HG03135 (cell line): ENCODE measurements at regions not wholly inside any gene's neighbourhood (a gene's known extent, or its start where the extent isn't known, plus 50 kb on each side); places are given as distances from the start of the nearest gene placed in this dataset.
"Not testable (repeated sequence)": the region's sequence is repeated elsewhere in the genome, so short reads cannot be mapped to it uniquely, and the experiment has no call there.

ENCODE experiments used
- ATAC-seq: cut with Tn5 transposase; IDR thresholded peaks from one replicate; pipeline ENCODE4 v1.9.1; 2021; ENCODE audit warnings: mild to moderate bottlenecking, moderate library complexity; ENCODE audit not compliant: unreplicated experiment

- not testable (repeated sequence) for ATAC-seq
Observed at GRCh38 chr14:105620865-105621471, 94.6 kb downstream of the TMEM121 start.

DNA sequence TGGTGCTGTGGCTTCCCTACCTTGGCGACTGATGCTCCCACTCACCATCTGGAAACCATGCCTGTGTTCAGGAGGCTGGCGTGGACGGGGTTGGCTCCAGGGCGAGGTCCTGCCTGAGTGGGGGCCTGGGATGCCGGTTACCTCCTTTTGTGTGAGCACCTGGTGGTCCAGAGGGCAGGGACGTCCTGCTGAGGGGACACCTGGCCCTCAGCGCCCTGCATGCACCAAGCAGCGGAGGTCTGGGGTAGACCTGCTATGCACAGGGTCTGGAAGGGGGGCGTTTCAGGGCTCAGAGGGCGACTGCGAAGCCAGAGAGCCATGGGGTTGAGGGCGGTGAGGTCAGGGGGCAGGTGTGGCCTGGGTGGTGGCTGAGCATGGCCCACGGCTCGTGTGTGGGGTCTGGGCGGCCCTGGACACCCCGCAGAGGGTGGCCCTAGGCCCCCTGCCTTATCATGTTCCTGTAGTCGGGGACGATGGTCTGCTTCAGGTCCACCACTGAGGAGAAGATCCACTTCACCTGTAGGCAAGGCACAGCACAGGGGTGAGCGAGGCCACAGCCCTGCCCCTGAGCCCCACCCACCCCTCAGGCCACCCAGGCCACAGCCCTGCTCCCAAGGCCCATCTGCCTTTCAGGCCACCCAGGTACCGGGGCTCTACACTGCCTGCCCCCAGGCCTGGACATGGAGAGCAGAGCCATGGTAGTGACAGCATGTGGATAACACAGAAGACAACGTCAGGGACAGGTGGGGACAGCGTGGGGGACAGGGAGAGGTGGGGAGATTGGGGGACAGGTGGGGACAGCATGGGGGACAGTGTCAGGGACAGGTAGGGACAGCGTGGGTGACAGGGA lies 95.3 kb downstream of the TMEM121 start:
- not testable (repeated sequence) for ATAC-seq

- no peak for ATAC-seq
Observed at GRCh38 chr14:105622329-105622955, 96.1 kb downstream of the TMEM121 start.

DNA sequence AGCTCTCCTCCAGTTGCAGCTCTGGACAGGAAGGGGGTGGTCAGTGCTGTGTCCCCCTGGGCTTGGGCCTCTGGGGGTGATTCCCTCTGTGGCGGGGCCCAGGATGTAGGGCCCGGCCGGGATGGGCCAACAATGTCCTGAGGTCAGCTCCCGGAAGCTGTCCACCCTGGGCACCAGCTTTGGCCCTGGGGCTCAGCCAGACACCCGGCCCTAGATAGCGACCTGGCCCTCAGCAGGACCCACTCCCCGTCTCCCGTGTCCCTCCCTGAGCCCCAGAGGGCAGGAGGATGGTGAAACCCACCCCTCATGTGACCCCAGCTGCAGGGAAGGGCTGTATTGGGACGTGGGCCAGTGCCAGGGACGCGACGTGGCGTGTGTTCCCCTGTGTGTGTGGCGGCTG lies 96.8 kb downstream of the TMEM121 start:
- ATAC-seq: not testable (repeated sequence)

GRCh38 chr14:105624346-105624745 lies 98.0 kb downstream of the TMEM121 start:
- not testable (repeated sequence) for ATAC-seq

- not testable (repeated sequence) for ATAC-seq
Observed at GRCh38 chr14:105624749-105625434, 98.5 kb downstream of the TMEM121 start.

GRCh38 chr14:105625448-105625847 lies 99.1 kb downstream of the TMEM121 start:
- not testable (repeated sequence) for ATAC-seq

DNA sequence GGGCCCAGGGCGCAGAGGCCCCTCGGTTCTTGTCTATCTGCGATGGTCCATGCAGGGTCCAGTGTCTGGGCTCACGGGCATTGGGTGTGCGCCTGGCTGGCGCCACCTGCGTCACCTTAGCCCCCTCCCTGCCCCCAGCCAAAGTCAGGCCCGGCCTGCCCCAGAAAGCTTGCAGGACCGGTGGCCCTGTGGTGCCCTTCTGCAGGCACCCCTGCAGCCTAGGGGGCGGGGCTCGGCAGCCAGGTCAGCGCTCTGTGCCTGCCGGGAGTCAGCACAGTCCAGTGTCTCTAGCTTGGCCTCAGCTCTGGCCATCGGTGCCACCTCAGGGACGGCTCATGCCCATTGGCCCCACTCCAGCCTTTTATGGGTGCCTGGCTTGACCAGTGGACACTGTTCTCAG lies 99.7 kb downstream of the TMEM121 start:
- ATAC-seq: not testable (repeated sequence)

DNA sequence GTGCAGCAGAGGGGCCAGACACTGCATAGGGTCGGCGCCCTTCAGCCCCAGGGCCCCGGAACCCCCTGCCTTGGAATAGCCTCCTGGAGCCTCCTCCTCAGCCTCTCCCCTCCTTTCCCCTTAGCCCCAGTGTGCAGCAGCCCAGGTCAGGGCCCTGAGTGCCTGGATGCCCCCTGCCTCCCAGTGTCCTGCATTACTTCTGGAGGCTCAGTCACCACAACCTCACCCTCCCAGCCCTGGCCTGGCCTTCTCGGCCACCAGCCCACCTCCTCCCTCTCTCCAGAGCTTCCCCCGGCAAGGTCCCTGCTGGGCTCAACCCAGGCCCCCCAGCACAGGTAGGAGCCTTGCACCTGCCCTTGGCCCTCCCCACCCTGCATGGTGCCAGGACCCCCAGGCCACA lies 100.3 kb downstream of the TMEM121 start:
- not testable (repeated sequence) for ATAC-seq

DNA sequence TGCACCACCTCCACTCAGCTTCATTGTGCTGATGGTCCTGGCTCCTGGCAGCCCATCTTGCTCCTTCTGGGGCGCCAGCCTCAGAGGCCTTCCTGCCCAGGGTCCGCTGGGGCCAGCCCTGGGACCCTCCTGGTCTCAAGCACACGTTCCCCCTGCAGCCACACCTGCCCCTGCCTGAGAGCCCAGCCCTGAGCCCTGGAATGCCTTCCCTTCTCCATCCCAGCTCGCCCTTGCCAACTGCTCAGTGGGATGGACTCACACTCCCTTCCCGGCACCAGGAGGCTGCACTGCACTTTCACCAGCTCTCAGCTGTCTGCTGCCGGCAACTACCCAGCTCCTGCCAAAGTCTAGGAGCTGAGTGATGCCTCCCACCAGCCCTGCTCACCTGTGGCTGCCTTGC lies 100.9 kb downstream of the TMEM121 start:
- not testable (repeated sequence) for ATAC-seq

- ATAC-seq: no peak
Observed at GRCh38 chr14:105627701-105628100, 101.3 kb downstream of the TMEM121 start.

GRCh38 chr14:105628126-105628525 lies 101.7 kb downstream of the TMEM121 start:
- ATAC-seq: not testable (repeated sequence)

- ATAC-seq: not testable (repeated sequence)
Observed at GRCh38 chr14:105628531-105629067, 102.2 kb downstream of the TMEM121 start.

GRCh38 chr14:105629091-105629885 lies 102.9 kb downstream of the TMEM121 start:
- ATAC-seq: not testable (repeated sequence)

GRCh38 chr14:105629886-105630215 lies 103.5 kb downstream of the TMEM121 start:
- no peak for ATAC-seq

DNA sequence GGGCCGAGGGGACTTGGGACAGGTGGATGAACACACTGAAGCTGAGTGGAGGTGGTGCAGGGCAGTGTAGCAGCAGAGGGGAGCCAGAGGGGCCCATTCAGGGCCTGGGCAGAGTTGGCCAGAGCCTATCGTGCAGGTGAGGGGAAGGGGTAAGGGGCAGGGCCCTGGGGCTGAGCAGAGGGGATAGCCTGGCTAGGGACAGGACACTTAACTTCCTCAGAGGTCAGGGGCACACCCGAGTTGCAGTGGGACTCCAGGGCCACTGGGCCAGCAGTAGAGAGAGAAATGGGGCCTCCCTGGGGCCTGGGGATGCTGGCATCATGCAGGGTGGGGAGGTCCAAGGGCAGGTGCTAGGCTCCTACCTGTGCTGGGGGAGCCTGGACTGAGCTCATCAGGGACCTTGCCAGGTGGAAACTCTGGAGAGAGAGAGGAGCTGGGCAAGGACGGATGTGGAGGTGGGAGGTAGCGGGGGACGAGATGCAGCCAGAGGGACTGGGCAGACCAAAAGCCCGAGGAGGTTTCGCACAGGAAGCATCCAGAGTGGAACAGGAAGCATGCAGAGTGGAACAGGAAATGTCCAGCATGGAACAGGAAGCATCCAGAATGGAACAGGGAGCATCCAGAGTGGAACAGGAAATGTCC lies 104.0 kb downstream of the TMEM121 start:
- ATAC-seq: not testable (repeated sequence)

GRCh38 chr14:105630935-105631779 lies 104.8 kb downstream of the TMEM121 start:
- ATAC-seq: not testable (repeated sequence)

- no peak for ATAC-seq
Observed at GRCh38 chr14:105632010-105632409, 105.6 kb downstream of the TMEM121 start.

- ATAC-seq: not testable (repeated sequence)
Observed at GRCh38 chr14:105633596-105633995, 107.2 kb downstream of the TMEM121 start.
